Hepatocyte (in vitro differentiated cells): ENCODE measurements at regions not wholly inside any gene's neighbourhood (a gene's known extent, or its start where the extent isn't known, plus 50 kb on each side); places are given as distances from the start of the nearest gene placed in this dataset.

ENCODE experiments used
- EZH2 ChIP-seq: fragments of 200-600 bp; sonication (generic); IDR thresholded peaks from 2 replicates; pipeline ENCODE4 v1.6.1; 2016; ENCODE audit warnings: antibody characterized with exemption, mild to moderate bottlenecking, borderline replicate concordance
- EZH2phosphoT487 ChIP-seq: fragments of 200-600 bp; sonication (generic); IDR thresholded peaks from one replicate; pipeline ENCODE4 v1.6.1; 2018; ENCODE audit warnings: antibody characterized with exemption, mild to moderate bottlenecking, low read depth, moderate library complexity; ENCODE audit not compliant: unreplicated experiment, severe bottlenecking
- TF ChIP-seq, protein P1 (sequence below): fragments of 200-600 bp; sonication (generic); IDR thresholded peaks from 2 replicates; pipeline ENCODE4 v1.5.1; 2016; ENCODE audit warnings: antibody characterized with exemption, mild to moderate bottlenecking; ENCODE audit not compliant: poor library complexity

DNA sequence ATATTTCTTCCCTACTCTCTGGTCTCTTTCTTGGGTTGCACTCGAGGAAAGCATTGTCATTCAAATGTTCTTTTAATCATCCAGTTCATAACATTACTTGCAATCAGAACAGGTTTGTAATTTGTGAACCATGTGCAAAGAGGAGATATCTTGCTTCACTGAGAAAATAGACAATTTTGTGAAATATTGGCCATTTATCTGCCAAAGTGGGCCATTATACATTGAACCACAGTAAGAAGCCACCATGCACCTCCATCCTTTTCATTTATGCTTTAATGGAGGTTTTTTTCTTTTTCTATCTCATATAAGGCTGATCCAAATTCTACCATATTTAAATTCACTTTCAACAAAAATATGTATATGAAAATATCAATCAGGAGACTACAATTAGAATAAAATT lies 335.3 kb upstream of the AADAT start:
- TF ChIP-seq, protein P1, sequence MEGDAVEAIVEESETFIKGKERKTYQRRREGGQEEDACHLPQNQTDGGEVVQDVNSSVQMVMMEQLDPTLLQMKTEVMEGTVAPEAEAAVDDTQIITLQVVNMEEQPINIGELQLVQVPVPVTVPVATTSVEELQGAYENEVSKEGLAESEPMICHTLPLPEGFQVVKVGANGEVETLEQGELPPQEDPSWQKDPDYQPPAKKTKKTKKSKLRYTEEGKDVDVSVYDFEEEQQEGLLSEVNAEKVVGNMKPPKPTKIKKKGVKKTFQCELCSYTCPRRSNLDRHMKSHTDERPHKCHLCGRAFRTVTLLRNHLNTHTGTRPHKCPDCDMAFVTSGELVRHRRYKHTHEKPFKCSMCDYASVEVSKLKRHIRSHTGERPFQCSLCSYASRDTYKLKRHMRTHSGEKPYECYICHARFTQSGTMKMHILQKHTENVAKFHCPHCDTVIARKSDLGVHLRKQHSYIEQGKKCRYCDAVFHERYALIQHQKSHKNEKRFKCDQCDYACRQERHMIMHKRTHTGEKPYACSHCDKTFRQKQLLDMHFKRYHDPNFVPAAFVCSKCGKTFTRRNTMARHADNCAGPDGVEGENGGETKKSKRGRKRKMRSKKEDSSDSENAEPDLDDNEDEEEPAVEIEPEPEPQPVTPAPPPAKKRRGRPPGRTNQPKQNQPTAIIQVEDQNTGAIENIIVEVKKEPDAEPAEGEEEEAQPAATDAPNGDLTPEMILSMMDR, result no peak
- TF ChIP-seq EZH2 (no peak), EZH2phosphoT487 (no peak)
